Panc1 (cell line): ENCODE measurements at regions not wholly inside any gene's neighbourhood (a gene's known extent, or its start where the extent isn't known, plus 50 kb on each side); places are given as distances from the start of the nearest gene placed in this dataset.

ENCODE experiments used
- ATAC-seq: fragments of 200-7000 bp; cut with Tn5 transposase; 2 replicates; pipeline ENCODE4 v1.9.1; 2020; ENCODE audit warnings: mild to moderate bottlenecking, moderate library complexity
- BruUV-seq: library from RNA; stranded (reverse); fragments of 400-500 nt; replicated peaks from 2 replicates; lab custom pipeline; 2021; lab: Mats Ljungman, UMichigan
- CTCF ChIA-PET: fragments of 300-600 bp; sonication (Branson Sonifier 250); formaldehyde crosslinking; loops from one replicate; lab custom pipeline; 2022; ENCODE audit warnings: antibody characterized with exemption; lab: Charles Lee
- POLR2A ChIA-PET: fragments of 300-600 bp; sonication (Branson Sonifier 250); formaldehyde crosslinking; loops from one replicate; lab custom pipeline; 2022; ENCODE audit warnings: antibody characterized with exemption; lab: Charles Lee
- DNase-seq: peaks from one replicate; pipeline ENCODE4 v3.0.0-alpha.2; 2010; ENCODE audit warnings: low read depth, low spot score
- H3K27ac ChIP-seq: 2 replicates; pipeline ENCODE4 v1.5.1; 2011; ENCODE audit warnings: mild to moderate bottlenecking, low read length, inconsistent platforms
- H3K27me3 ChIP-seq: fragments of 200-500 bp; sonication (Bioruptor generic); 2 replicates; pipeline ENCODE4 v1.6.0; 2014; ENCODE audit warnings: low read length, inconsistent platforms; ENCODE audit not compliant: control insufficient read depth, insufficient read depth
- H3K36me3 ChIP-seq: fragments of 200-500 bp; sonication (Bioruptor generic); 2 replicates; pipeline ENCODE4 v1.5.1; 2014; ENCODE audit warnings: inconsistent platforms, mild to moderate bottlenecking, low read length, moderate library complexity; ENCODE audit not compliant: control insufficient read depth, insufficient read depth
- H3K4me1 ChIP-seq: 2 replicates; pipeline ENCODE4 v1.5.1; 2011; ENCODE audit warnings: inconsistent platforms, mild to moderate bottlenecking, low read length, moderate library complexity; ENCODE audit not compliant: control insufficient read depth, insufficient read depth
- H3K4me3 ChIP-seq, 2 experiments: 2 replicates each; pipeline ENCODE4 v1.5.1; 2011 to 2012; ENCODE audit warnings: low read depth in 2 of 2, low read length in 2 of 2, mild to moderate bottlenecking in 2 of 2, inconsistent platforms in 1 of 2, moderate library complexity in 1 of 2
- H3K9me3 ChIP-seq: fragments of 200-500 bp; sonication (Bioruptor generic); 2 replicates; pipeline ENCODE4 v1.5.1; 2014; ENCODE audit warnings: low read depth, mild to moderate bottlenecking, inconsistent platforms, low read length, moderate library complexity; ENCODE audit not compliant: control insufficient read depth, insufficient read depth
- CTCF ChIP-seq: fragments of 450-650 bp; IDR thresholded peaks from 2 replicates; pipeline ENCODE4 v1.5.1; 2017; ENCODE audit warnings: mild to moderate bottlenecking
- POLR2AphosphoS5 ChIP-seq: IDR thresholded peaks from 2 replicates; pipeline ENCODE4 v1.6.1; 2012; ENCODE audit warnings: mild to moderate bottlenecking, low read depth, low read length, moderate library complexity
- REST ChIP-seq, 2 experiments: IDR thresholded peaks; 2 replicates each; pipeline ENCODE4 v1.6.1; 2011 to 2012; ENCODE audit warnings: low read depth in 2 of 2, control low read depth in 1 of 2, low read length in 1 of 2, mild to moderate bottlenecking in 1 of 2, moderate library complexity in 1 of 2; ENCODE audit not compliant: insufficient read depth in 1 of 2
- SIN3A ChIP-seq: IDR thresholded peaks from 2 replicates; pipeline ENCODE4 v1.6.1; 2012; ENCODE audit warnings: low read depth, mild to moderate bottlenecking, low read length, moderate library complexity, borderline replicate concordance; ENCODE audit not compliant: insufficient read depth
- TCF7L2 ChIP-seq: IDR thresholded peaks from 2 replicates; pipeline ENCODE4 v1.6.1; 2011; ENCODE audit warnings: mild to moderate bottlenecking, low read depth, low read length, inconsistent platforms
- in situ Hi-C: cut with HindIII; loops from 2 replicates; pipeline ENCODE4 v1.10.0; 2016; ENCODE audit warnings: low sequenced_read_pairs, low pct_unique_long_range_greater_than_20kb
- intact Hi-C: fragments of 100-400 bp; cut with micrococcal nuclease; formaldehyde crosslinking; loops from one replicate; pipeline ENCODE4 v1.10.0; 2022; ENCODE audit not compliant: unreplicated experiment

- intact Hi-C loops: no loop called here
- H3K4me1 ChIP-seq: no peaks in the 10 kb centered on the region
- no peak for DNase-seq
- in situ Hi-C loops: no loop called here
- H3K9me3 ChIP-seq: no peaks in the 10 kb centered on the region
- H3K27me3 ChIP-seq: no peaks in the 10 kb centered on the region
- no TSS peak for BruUV-seq
- H3K36me3 ChIP-seq: no peaks in the 10 kb centered on the region
- H3K4me3 ChIP-seq: no peak overlapping the region
- no peak for ATAC-seq
- ChIA-PET CTCF (no interaction called here), POLR2A (no interaction called here)
- no peak overlapping the region for H3K27ac ChIP-seq
- TF ChIP-seq POLR2AphosphoS5 (no peak), CTCF (no peak), TCF7L2 (no peak), SIN3A (no peak), REST (IDR thresholded peaks at IDR 0.05; ENCODE audit: insufficient read depth in 1 of 2, low read depth in 2 of 2, low read length in 1 of 2) (no peak)
Measured at GRCh38 chr6:91715171-91715805, 1128.4 kb upstream of the MAP3K7 start.

DNA sequence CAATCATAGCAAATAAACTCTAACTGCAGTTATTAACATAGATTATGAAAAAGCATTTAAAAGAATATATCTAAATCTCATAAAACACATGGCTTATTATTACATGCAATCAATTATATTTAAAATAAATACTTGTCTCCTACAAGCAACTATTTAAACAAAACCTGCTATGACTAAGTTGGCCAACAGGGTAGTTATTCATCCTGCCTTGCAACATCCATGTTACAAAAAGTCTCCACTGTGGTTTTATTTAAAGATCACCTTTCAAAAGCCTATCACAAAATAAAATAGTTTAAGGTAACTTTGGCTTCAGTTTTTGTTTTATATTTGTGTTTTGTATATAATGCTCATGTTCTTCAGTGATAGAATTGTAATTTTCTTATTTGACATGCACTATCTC is 1127.0 kb upstream of the MAP3K7 start:
- BruUV-seq: no TSS peak

DNA sequence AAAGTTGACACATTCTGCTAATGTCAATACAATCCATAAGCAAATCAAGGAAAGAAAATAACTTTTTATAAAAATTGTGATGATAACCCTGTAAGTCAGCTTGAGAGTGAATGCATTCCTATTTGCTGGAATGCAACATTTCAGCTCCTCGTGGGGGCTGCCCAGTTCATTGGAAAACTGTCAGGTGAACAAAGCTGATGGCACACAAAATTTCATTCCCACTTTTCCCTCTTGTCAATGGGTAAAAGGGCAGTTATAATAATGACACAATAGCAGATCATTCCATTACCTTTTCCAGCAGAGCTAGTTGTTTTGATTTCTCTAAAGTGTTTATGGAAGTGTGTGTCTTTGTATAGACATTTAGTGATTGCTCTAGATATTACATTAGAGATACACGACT is 1124.6 kb upstream of the MAP3K7 start:
- ChIA-PET CTCF (no interaction called here), POLR2A (no interaction called here)
- in situ Hi-C loops: no loop called here

More for the DNA sequence above, 1127.0 kb upstream of the MAP3K7 start:
- Histone ChIP-seq H3K27ac (no peak overlapping the region), H3K9me3 (no peaks in the 10 kb centered on the region), H3K4me1 (no peaks in the 10 kb centered on the region), H3K4me3 (no peak overlapping the region), H3K36me3 (no peaks in the 10 kb centered on the region), H3K27me3 (no peaks in the 10 kb centered on the region)
- intact Hi-C loops (no loop called here), in situ Hi-C loops (no loop called here)
- ChIA-PET POLR2A (no interaction called here), CTCF (no interaction called here)
- TF ChIP-seq POLR2AphosphoS5: no peak
- DNase-seq: no peak
- ATAC-seq: no peak

More for the DNA sequence above, 1124.6 kb upstream of the MAP3K7 start:
- H3K4me3 ChIP-seq: no peak overlapping the region
- DNase-seq: no peak
- H3K36me3 ChIP-seq: no peaks in the 10 kb centered on the region
- H3K9me3 ChIP-seq: no peaks in the 10 kb centered on the region
- H3K27me3 ChIP-seq: no peaks in the 10 kb centered on the region
- H3K4me1 ChIP-seq: no peaks in the 10 kb centered on the region
- intact Hi-C loops: no loop called here
- no peak overlapping the region for H3K27ac ChIP-seq
- no TSS peak for BruUV-seq
- no peak for TF ChIP-seq SIN3A
- no peak for TF ChIP-seq CTCF
- TF ChIP-seq TCF7L2: no peak
- TF ChIP-seq REST (IDR thresholded peaks at IDR 0.05; ENCODE audit: insufficient read depth in 1 of 2, low read depth in 2 of 2, low read length in 1 of 2): no peak
- no peak for TF ChIP-seq POLR2AphosphoS5
- no peak for ATAC-seq
